CD4-positive, CD25-positive, alpha-beta regulatory T cell (primary cell): ENCODE measurements at regions not wholly inside any gene's neighbourhood (a gene's known extent, or its start where the extent isn't known, plus 50 kb on each side); places are given as distances from the start of the nearest gene placed in this dataset.

Experiments used
- ATAC-seq, 2 donors: fragments of 150-1000 bp; cut with Tn5 transposase; one replicate each; pipeline ENCODE4 v1.10.0; 2021; ENCODE audit warnings: low read depth in 2 of 2, moderate number of reproducible peaks in 2 of 2, moderate library complexity in 1 of 2
- DNase-seq, 3 donors: peaks; one replicate each; pipeline versions ENCODE4 v3.0.0 to v3.0.0-alpha.2; 2012 to 2022; ENCODE audit warnings: mixed read lengths in 1 of 3
- H3K27ac ChIP-seq: one replicate; pipeline ENCODE4 v1.7.0; 2013; ENCODE audit warnings: mild to moderate bottlenecking, low read length; ENCODE audit not compliant: insufficient read depth, poor library complexity, severe bottlenecking
- H3K27me3 ChIP-seq: one replicate; pipeline ENCODE4 v1.7.0; 2013; ENCODE audit warnings: low read length; ENCODE audit not compliant: control insufficient read depth, insufficient read depth
- H3K36me3 ChIP-seq: one replicate; pipeline ENCODE4 v1.7.0; 2013; ENCODE audit warnings: mild to moderate bottlenecking, low read length, moderate library complexity; ENCODE audit not compliant: control insufficient read depth, insufficient read depth
- H3K4me1 ChIP-seq: 2 replicates; pipeline ENCODE4 v1.7.0; 2013; ENCODE audit warnings: mild to moderate bottlenecking, low read length; ENCODE audit not compliant: insufficient read depth, control insufficient read depth, poor library complexity, severe bottlenecking
- H3K4me3 ChIP-seq: one replicate; pipeline ENCODE4 v1.7.0; 2013; ENCODE audit warnings: low read depth, mild to moderate bottlenecking, low read length, moderate library complexity
- H3K9me3 ChIP-seq, 2 experiments: 1 replicate in 1 of 2; 2 replicates in 1 of 2; pipeline ENCODE4 v1.7.0; 2013; ENCODE audit warnings: low read length in 2 of 2, mild to moderate bottlenecking in 1 of 2, moderate library complexity in 1 of 2; ENCODE audit not compliant: control insufficient read depth in 2 of 2
- H3K27ac Mint-ChIP-seq, 3 donors: one replicate each; pipeline ENCODE4 v1.8.0; 2020 to 2022; ENCODE audit warnings: mild to moderate bottlenecking in 3 of 3, mixed read lengths in 3 of 3, moderate library complexity in 2 of 3
- H3K27me3 Mint-ChIP-seq: one replicate; pipeline ENCODE4 v1.8.0; 2022; ENCODE audit warnings: mild to moderate bottlenecking, mixed read lengths
- H3K36me3 Mint-ChIP-seq: one replicate; pipeline ENCODE4 v1.8.0; 2020; ENCODE audit warnings: mixed read lengths
- H3K4me1 Mint-ChIP-seq, 4 donors: one replicate each; pipeline ENCODE4 v1.8.0; 2020 to 2022; ENCODE audit warnings: mixed read lengths in 4 of 4, mild to moderate bottlenecking in 1 of 4
- H3K4me3 Mint-ChIP-seq, 4 donors: one replicate each; pipeline ENCODE4 v1.8.0; 2020 to 2022; ENCODE audit warnings: mild to moderate bottlenecking in 4 of 4, mixed read lengths in 4 of 4, moderate library complexity in 3 of 4
- H3K9me3 Mint-ChIP-seq, 7 donors: one replicate each; pipeline ENCODE4 v1.8.0; 2020 to 2022; ENCODE audit warnings: mixed read lengths in 7 of 7, mild to moderate bottlenecking in 3 of 7, moderate library complexity in 2 of 7

DNA sequence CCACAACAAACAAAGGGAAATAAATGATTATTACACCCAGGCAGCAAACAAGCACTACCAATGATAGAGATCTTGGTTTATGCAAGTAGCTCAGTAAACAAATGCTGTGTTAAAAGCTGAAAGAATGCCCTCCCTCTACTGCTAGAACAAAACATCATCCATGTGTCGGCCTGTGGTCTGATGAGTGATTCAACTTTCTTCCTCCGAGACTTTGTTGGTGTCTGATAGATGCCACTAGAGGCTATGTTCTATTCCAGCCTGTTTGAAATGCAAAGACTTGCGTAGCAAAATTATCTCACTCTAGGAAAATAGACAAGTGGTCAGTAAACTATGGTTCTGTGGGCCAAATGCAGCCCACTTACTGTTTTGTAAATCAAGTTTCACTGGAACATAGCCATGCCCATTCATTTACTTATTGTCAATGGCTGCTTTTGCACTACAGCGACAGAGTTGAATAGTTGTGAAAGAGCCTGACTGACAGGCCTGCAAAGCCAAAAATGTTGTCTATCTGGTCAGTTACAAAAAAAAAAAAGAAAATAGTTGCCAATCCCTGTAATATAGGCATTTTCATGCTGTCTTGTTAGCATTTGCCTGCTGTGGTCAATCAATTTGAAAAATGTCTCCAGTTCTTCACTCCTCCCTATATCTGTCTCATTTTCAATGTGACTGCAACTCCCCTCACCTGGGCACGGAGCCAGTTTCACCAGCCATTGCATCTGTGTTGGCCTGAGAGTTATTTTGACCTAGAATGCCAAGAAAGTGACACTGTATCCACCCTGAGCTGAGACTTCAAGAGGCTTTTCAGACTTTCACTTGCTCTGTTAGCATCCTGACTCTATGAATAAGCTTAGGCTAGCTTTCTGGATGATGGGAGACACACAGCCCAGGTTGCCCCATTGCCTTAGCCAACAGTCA lies 544.6 kb upstream of the BTBD3 start:
- Histone ChIP-seq H3K36me3 (no peaks in the 10 kb centered on the region), H3K4me1 (no peaks in the 10 kb centered on the region), H3K4me3 (no peak overlapping the region), H3K9me3 (no peaks in the 10 kb centered on the region), H3K27ac (no peak overlapping the region), H3K27me3 (no peaks in the 10 kb centered on the region)
- no peaks in the 10 kb centered on the region for H3K27me3 Mint-ChIP-seq
- peaks cover 0 to 8% (median 3%) of the 10 kb centered on the region in 7 donors for H3K9me3 Mint-ChIP-seq
- peak overlapping the region in 1 of 4 donors; percentile 49 for H3K4me3 Mint-ChIP-seq
- no peaks in the 10 kb centered on the region for H3K36me3 Mint-ChIP-seq
- DNase-seq (no peak), ATAC-seq (no peak)
- H3K4me1 Mint-ChIP-seq: no peaks in the 10 kb centered on the region
- H3K27ac Mint-ChIP-seq: no peak overlapping the region

DNA sequence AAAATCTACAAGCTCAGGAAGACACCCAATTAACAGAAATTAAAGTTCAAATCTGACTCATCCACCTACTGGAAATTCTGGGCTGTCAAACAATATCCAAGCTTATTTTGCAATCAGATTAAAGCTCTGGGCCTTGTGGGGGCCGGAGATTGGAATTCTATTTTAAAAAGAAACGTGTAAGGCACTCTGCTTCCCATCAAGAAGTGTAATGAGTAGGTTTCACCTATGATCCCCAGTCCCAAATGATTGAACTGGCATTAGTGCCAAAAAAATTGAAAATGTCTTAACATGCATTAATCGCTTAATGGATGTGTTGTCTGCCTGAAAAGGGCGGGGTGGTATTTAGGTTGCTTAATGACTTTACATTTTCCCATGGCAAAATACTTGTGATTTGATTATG lies 542.4 kb upstream of the BTBD3 start:
- DNase-seq (no peak), ATAC-seq (no peak)
- Mint-ChIP-seq H3K36me3 (no peaks in the 10 kb centered on the region), H3K4me3 (no peak overlapping the region), H3K9me3 (peaks cover 0 to 8% (median 3%) of the 10 kb centered on the region in 7 donors), H3K27ac (no peak overlapping the region), H3K27me3 (no peaks in the 10 kb centered on the region), H3K4me1 (no peaks in the 10 kb centered on the region)
- Histone ChIP-seq H3K9me3 (peaks cover 0 to 6% of the 10 kb centered on the region in 2 experiments), H3K4me3 (no peak overlapping the region), H3K36me3 (no peaks in the 10 kb centered on the region), H3K4me1 (no peaks in the 10 kb centered on the region), H3K27ac (no peak overlapping the region), H3K27me3 (no peaks in the 10 kb centered on the region)

DNA sequence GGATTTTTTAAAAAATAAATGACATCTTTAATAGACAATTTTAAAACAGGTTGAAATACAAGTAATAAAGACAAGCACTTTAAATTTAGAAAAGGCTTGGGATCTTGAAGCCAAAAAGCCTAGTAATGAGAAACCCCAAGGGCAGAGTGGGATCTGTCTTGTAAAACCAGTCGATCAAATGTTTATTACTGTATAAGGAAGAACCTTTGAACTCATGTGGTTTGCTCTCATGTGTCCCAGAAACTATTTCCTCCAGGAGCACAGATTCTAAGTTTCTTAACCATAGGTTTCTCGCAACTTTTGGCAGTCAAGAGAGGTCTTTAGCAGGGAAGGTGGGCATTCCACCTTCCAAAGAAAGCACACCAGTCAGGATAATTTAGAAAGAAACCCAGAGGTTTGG lies 541.7 kb upstream of the BTBD3 start:
- no peak for DNase-seq
- H3K9me3 Mint-ChIP-seq: peaks cover 0 to 9% (median 3%) of the 10 kb centered on the region in 7 donors
- no peak overlapping the region for H3K27ac ChIP-seq

DNA sequence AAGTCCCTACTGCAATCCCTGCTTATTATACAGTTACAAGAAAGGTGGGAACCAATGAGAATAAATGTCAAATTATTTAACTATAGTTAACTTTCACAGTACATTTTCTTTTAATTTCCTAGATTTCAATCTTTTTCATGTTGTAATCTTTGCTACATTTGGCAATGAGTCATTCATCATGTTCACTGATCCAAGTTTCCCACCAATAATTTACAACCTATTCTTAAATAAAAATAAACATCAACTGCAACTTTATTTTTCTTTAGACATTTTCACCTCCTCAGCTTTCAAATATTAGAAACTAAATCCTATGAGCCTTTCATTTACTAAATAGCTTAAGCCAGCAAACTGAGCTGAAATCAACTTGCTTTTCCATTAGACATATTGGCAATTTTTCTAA lies 541.3 kb upstream of the BTBD3 start:
- H3K36me3 ChIP-seq: no peaks in the 10 kb centered on the region
- H3K27me3 Mint-ChIP-seq: no peaks in the 10 kb centered on the region
- no peak overlapping the region for H3K27ac ChIP-seq
- no peak overlapping the region for H3K4me3 Mint-ChIP-seq
- no peak overlapping the region for H3K27ac Mint-ChIP-seq
- peaks cover 0 to 11% (median 3%) of the 10 kb centered on the region in 7 donors for H3K9me3 Mint-ChIP-seq
- DNase-seq (no peak), ATAC-seq (no peak)
- H3K4me1 Mint-ChIP-seq: no peaks in the 10 kb centered on the region
- H3K36me3 Mint-ChIP-seq: no peaks in the 10 kb centered on the region
- H3K4me1 ChIP-seq: no peaks in the 10 kb centered on the region
- H3K27me3 ChIP-seq: no peaks in the 10 kb centered on the region
- H3K4me3 ChIP-seq: no peak overlapping the region
- peaks cover 0 to 7% of the 10 kb centered on the region in 2 experiments for H3K9me3 ChIP-seq

More for the DNA sequence above, 541.7 kb upstream of the BTBD3 start:
- no peak for ATAC-seq
- Histone ChIP-seq H3K4me1 (no peaks in the 10 kb centered on the region), H3K27me3 (no peaks in the 10 kb centered on the region), H3K9me3 (peaks cover 0 to 7% of the 10 kb centered on the region in 2 experiments), H3K4me3 (no peak overlapping the region), H3K36me3 (no peaks in the 10 kb centered on the region)
- no peak overlapping the region for H3K27ac Mint-ChIP-seq
- peak overlapping the region in 1 of 4 donors; percentile 40 for H3K4me3 Mint-ChIP-seq
- no peaks in the 10 kb centered on the region for H3K27me3 Mint-ChIP-seq
- H3K36me3 Mint-ChIP-seq: no peaks in the 10 kb centered on the region
- no peaks in the 10 kb centered on the region for H3K4me1 Mint-ChIP-seq

DNA sequence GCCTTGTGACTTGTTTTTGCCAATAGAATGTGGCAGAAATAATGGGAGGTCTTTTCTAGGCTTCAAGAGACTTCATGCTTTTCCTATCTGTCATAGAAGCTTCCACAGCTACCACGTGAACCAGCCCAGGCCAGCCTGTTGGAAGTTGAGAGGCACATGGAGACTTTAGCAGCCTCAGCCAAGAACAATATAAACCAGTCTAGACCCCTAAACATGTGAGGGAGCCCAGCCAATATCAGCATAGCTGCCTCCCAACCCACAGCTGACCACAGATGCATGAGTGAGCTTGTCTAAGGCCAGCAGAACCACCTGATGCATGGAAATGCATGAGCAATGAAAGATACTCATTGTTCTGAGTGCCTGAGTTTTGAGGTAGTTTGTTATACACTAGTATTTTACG lies 540.7 kb upstream of the BTBD3 start:
- H3K9me3 ChIP-seq: peaks cover 0 to 7% of the 10 kb centered on the region in 2 experiments
- no peaks in the 10 kb centered on the region for H3K27me3 ChIP-seq
- H3K36me3 ChIP-seq: no peaks in the 10 kb centered on the region
- H3K27ac ChIP-seq: no peak overlapping the region
- Mint-ChIP-seq H3K9me3 (peaks cover 0 to 12% (median 5%) of the 10 kb centered on the region in 7 donors), H3K27ac (no peak overlapping the region), H3K27me3 (no peaks in the 10 kb centered on the region), H3K4me1 (no peaks in the 10 kb centered on the region), H3K4me3 (no peak overlapping the region), H3K36me3 (no peaks in the 10 kb centered on the region)
- H3K4me3 ChIP-seq: no peak overlapping the region
- DNase-seq (no peak), ATAC-seq (no peak)
- H3K4me1 ChIP-seq: no peaks in the 10 kb centered on the region

DNA sequence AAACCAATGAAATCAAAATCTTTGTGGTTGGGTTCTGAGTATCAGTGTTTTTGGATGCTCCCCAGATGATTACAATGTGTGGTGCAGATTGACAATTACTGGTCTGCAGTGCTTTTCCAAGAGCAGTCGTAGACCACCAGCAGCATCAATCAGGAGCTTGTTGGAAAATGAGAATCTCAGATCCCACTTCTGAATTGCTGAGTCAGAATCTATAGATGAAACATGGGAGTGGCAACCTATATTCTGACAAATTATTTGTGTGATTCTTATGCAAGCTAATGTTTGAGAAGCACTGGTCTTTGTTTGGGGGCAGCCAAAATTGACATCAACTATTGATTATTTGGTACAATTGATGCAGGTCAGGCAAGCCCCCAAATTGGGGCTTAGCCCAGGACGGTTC lies 539.9 kb upstream of the BTBD3 start:
- Mint-ChIP-seq H3K27ac (no peak overlapping the region), H3K4me1 (no peaks in the 10 kb centered on the region), H3K36me3 (no peaks in the 10 kb centered on the region), H3K9me3 (peaks cover 0 to 13% (median 9%) of the 10 kb centered on the region in 7 donors), H3K4me3 (no peak overlapping the region), H3K27me3 (no peaks in the 10 kb centered on the region)
- H3K9me3 ChIP-seq: peaks cover 0 to 7% of the 10 kb centered on the region in 2 experiments
- no peak for DNase-seq
- no peaks in the 10 kb centered on the region for H3K4me1 ChIP-seq
- H3K36me3 ChIP-seq: no peaks in the 10 kb centered on the region
- H3K4me3 ChIP-seq: no peak overlapping the region
- ATAC-seq: no peak
- no peaks in the 10 kb centered on the region for H3K27me3 ChIP-seq
- H3K27ac ChIP-seq: no peak overlapping the region

DNA sequence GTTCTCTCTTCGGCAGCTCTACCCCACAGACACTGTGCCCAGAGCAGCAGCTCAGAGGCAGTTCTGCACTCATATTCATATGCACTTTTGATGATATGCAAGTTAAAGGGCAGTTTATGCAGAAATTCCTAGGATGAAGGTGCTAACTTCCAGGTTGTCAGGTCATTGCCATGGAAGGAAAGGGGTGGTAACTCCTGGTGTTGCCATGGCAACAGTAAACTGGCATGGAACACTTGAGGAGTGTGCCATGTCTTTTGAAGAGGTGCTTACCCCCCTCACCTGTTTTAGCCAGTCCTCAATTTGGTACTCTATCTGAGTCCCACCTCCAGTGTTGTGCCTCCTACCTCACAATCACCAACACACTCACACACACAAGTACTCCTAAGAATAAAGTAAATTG lies 539.4 kb upstream of the BTBD3 start:
- DNase-seq (no peak), ATAC-seq (no peak)
- Mint-ChIP-seq H3K9me3 (peaks cover 0 to 16% (median 9%) of the 10 kb centered on the region in 7 donors), H3K4me3 (no peak overlapping the region), H3K27ac (no peak overlapping the region), H3K4me1 (no peaks in the 10 kb centered on the region), H3K27me3 (no peaks in the 10 kb centered on the region), H3K36me3 (no peaks in the 10 kb centered on the region)
- Histone ChIP-seq H3K27me3 (no peaks in the 10 kb centered on the region), H3K4me1 (no peaks in the 10 kb centered on the region), H3K27ac (no peak overlapping the region), H3K36me3 (no peaks in the 10 kb centered on the region), H3K4me3 (no peak overlapping the region), H3K9me3 (peaks cover 0 to 7% of the 10 kb centered on the region in 2 experiments)
